Naive B cell (primary cell): ENCODE measurements at regions not wholly inside any gene's neighbourhood (a gene's known extent, or its start where the extent isn't known, plus 50 kb on each side); places are given as distances from the start of the nearest gene placed in this dataset.

Experiments used
- ATAC-seq, 2 donors: fragments of 150-1000 bp; cut with Tn5 transposase; 2 replicates each; pipeline ENCODE4 v1.10.0; 2021; ENCODE audit warnings: low read depth in 2 of 2, mild to moderate bottlenecking in 2 of 2, moderate library complexity in 2 of 2
- DNase-seq: peaks from one replicate; pipeline ENCODE4 v3.0.0; 2022
- H3K27ac Mint-ChIP-seq, 6 donors: one replicate each; pipeline ENCODE4 v1.8.0; 2020 to 2022; ENCODE audit warnings: mild to moderate bottlenecking in 6 of 6, mixed read lengths in 6 of 6, moderate library complexity in 5 of 6, inconsistent platforms in 2 of 6
- H3K27me3 Mint-ChIP-seq, 3 donors: one replicate each; pipeline ENCODE4 v1.8.0; 2021 to 2022; ENCODE audit warnings: mixed read lengths in 3 of 3, mild to moderate bottlenecking in 1 of 3
- H3K36me3 Mint-ChIP-seq, 2 donors: one replicate each; pipeline ENCODE4 v1.8.0; 2020 to 2022; ENCODE audit warnings: mixed read lengths in 2 of 2, inconsistent platforms in 1 of 2, mild to moderate bottlenecking in 1 of 2
- H3K4me1 Mint-ChIP-seq, 3 donors: one replicate each; pipeline ENCODE4 v1.8.0; 2020 to 2022; ENCODE audit warnings: mixed read lengths in 3 of 3, inconsistent platforms in 1 of 3, mild to moderate bottlenecking in 1 of 3, moderate library complexity in 1 of 3
- H3K4me3 Mint-ChIP-seq, 8 donors: one replicate each; pipeline ENCODE4 v1.8.0; 2020 to 2022; ENCODE audit warnings: mild to moderate bottlenecking in 8 of 8, mixed read lengths in 8 of 8, moderate library complexity in 8 of 8, inconsistent platforms in 2 of 8
- H3K9me3 Mint-ChIP-seq, 7 donors: one replicate each; pipeline ENCODE4 v1.8.0; 2020 to 2022; ENCODE audit warnings: mixed read lengths in 7 of 7, mild to moderate bottlenecking in 5 of 7, inconsistent platforms in 2 of 7, moderate library complexity in 1 of 7

DNA sequence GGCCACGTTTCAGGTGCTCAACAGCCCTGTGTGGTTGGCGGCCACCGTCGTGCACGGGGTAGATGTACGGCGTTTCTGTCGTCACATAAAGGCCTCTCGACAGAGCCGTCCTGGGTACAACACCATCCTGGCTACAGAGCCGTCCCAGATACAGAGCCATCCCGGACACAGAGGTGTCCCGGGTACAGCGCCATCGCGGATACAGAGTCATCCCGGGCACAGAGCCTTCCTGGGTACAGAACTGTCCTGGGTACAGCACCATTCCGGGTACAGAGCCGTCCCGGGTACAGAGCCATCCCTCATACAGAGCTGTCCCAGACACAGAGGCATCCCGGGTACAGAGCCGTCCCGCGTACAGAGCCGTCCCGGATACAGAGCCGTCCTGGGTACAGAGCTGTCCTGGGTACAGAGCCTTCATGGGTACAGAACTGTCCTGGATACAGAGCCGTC, 222.7 kb upstream of the SOX1 start:
- H3K36me3 Mint-ChIP-seq: no peaks in the 10 kb centered on the region
- H3K27me3 Mint-ChIP-seq: peaks cover 12 to 20% (median 17%) of the 10 kb centered on the region in 3 donors
- H3K27ac Mint-ChIP-seq: no peak overlapping the region
- ATAC-seq: no peak
- peaks cover 0 to 8% (median 0%) of the 10 kb centered on the region in 7 donors for H3K9me3 Mint-ChIP-seq
- H3K4me1 Mint-ChIP-seq: peaks cover 0 to 4% (median 0%) of the 10 kb centered on the region in 3 donors
- no peak overlapping the region for H3K4me3 Mint-ChIP-seq
- no peak for DNase-seq

DNA sequence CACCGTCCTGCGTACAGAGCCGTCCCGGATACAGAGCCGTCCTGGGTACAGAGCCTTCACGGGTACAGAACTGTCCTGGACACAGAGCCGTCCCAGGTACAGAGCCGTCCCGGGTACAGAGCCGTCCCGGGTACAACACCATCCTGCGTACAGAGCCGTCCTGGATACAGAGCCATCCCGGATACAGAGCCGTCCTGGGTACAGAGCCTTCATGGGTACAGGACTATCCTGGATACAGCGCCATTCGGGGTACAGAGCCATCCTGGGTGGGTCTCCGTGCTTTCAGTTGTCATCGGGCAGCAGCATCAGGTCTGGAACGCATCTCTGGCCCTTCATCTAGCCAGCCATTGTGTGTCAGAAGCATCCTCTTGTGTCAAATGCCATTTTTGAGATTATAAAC, 222.3 kb upstream of the SOX1 start:
- Mint-ChIP-seq H3K27me3 (peaks cover 12 to 20% (median 17%) of the 10 kb centered on the region in 3 donors), H3K36me3 (no peaks in the 10 kb centered on the region), H3K4me3 (no peak overlapping the region), H3K4me1 (peaks cover 0 to 4% (median 0%) of the 10 kb centered on the region in 3 donors), H3K27ac (no peak overlapping the region), H3K9me3 (peaks cover 0 to 8% (median 0%) of the 10 kb centered on the region in 7 donors)
- DNase-seq (no peak), ATAC-seq (no peak)

DNA sequence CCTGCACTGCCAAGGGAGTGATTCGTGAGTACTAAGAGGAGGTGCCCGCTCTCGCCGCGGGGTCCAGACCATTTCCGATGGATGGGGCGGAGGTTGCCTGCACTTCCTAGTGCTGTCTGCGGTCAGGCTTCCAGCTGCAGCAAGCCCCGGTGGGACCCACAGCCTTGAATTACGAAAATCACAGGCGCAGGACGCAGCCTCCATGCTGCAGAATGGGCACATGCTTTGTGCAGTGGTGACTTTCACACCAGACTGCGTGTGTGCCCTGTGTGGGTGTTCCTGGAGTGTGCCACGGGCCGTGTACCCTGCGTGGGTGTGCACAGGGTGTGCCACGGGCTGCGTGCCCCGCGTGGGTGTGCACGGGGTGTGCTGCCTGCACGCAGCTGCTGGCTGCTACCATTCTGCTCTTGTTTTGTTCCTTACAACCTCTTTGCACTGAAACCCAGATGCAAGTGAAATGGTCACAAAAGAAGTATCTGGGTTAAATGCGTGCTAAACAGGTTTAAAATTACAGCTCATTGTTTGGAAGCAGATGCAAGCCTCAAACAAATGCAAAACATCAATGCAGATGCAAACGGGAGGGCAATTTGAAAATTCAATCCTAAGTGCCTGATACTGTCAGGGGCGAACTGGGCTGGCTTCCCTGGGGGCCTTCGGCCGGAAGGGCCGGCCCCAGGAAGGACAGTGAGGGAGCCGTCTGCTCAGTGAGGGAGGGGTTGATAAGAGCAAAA, 221.2 kb upstream of the SOX1 start:
- Mint-ChIP-seq H3K27me3 (peaks cover 12 to 21% (median 17%) of the 10 kb centered on the region in 3 donors), H3K9me3 (peaks cover 0 to 8% (median 0%) of the 10 kb centered on the region in 7 donors)
- no peak for ATAC-seq

DNA sequence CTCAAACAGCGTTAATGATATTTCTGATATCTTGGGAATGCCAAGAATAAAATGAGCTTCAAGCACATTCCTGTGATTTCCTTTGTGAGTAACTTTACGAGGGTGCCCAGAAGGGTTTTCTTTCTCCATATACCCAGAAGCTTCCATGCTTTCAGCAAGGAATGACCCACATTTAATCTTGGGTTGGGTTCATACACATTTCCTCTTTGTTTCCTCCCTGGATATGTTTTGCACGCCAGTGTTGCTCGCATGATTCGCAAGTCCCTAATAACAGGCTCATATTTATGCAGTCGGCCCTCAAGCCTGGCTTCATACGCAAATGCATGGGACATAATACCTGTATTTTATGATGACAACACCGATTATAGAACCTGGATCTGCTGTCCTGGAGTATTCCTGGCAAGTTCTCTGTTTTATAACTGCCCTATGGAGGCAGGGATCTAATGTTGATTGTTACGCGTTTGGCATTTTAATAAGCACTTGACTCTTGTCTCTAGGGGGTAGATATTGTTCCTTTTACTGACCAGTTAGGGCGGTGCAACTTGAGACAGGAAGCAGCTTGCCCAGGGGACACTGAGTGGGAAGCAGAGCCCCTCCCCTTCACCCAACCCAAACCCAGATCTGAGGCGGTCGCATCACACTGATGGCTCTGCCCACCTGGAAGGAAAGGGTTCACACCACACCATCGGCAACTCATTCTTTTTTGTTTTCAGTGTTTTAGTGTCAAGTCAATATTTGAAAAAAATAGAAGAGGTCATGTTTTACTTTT, 220.4 kb upstream of the SOX1 start:
- Mint-ChIP-seq H3K9me3 (peaks cover 0 to 8% (median 0%) of the 10 kb centered on the region in 7 donors), H3K36me3 (no peaks in the 10 kb centered on the region), H3K4me1 (peaks cover 0 to 4% (median 0%) of the 10 kb centered on the region in 3 donors), H3K4me3 (no peak overlapping the region), H3K27ac (no peak overlapping the region), H3K27me3 (peaks cover 12 to 28% (median 17%) of the 10 kb centered on the region in 3 donors)
- no peak for DNase-seq
- ATAC-seq: no peak

More for the DNA sequence above, 221.2 kb upstream of the SOX1 start:
- Mint-ChIP-seq H3K36me3 (no peaks in the 10 kb centered on the region), H3K4me3 (no peak overlapping the region), H3K4me1 (peaks cover 0 to 4% (median 0%) of the 10 kb centered on the region in 3 donors), H3K27ac (no peak overlapping the region)
- no peak for DNase-seq

DNA sequence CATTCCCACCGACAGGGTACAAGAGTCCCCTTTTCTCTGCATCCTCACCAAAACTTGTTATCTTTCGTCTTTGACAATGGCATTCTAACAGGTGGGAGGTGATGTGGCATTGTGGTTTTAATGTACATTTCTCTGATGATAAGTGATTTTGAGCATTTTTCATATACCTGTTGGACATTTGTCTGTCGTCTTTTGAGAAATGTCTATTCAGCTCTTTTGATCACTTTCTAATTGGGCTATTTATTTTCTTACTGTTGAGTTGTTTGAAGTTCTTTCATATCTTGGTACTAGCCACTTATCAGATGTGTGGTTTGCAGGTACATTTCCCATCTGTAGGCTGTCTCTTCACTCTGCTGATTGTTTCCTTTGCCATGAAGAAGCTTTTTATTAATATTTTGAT, 219.0 kb upstream of the SOX1 start:
- peaks cover 12 to 28% (median 17%) of the 10 kb centered on the region in 3 donors for H3K27me3 Mint-ChIP-seq
- H3K36me3 Mint-ChIP-seq: no peaks in the 10 kb centered on the region
- DNase-seq (no peak), ATAC-seq (no peak)
- peaks cover 0 to 8% (median 0%) of the 10 kb centered on the region in 7 donors for H3K9me3 Mint-ChIP-seq
- peaks cover 0 to 4% (median 0%) of the 10 kb centered on the region in 3 donors for H3K4me1 Mint-ChIP-seq
- H3K27ac Mint-ChIP-seq: no peak overlapping the region
- H3K4me3 Mint-ChIP-seq: no peak overlapping the region

DNA sequence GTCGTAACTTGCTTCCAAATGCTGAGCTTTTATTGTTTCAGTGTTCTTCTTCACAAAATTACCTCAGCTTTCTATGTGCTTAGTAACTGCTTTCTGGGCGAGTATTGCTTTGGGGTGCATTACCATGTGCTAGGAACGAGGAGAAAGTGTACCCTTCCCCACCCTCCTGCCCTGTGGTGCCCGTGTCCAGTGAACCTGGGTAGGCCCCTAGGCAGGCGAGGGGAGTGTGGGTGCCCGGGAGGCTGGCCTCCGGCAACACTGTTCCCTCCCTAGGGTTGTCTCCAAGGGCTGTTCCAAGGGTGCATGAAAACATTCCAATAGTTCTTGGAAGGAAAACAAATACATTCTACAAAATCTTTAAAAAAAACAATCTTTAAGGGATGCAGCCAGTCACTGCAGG, 216.5 kb upstream of the SOX1 start:
- peaks cover 12 to 29% (median 17%) of the 10 kb centered on the region in 3 donors for H3K27me3 Mint-ChIP-seq
- ATAC-seq: no peak
- H3K27ac Mint-ChIP-seq: no peak overlapping the region
- H3K36me3 Mint-ChIP-seq: no peaks in the 10 kb centered on the region
- peaks cover 0 to 4% (median 0%) of the 10 kb centered on the region in 3 donors for H3K4me1 Mint-ChIP-seq
- H3K9me3 Mint-ChIP-seq: peaks cover 0 to 8% (median 0%) of the 10 kb centered on the region in 7 donors
- DNase-seq: no peak
- no peak overlapping the region for H3K4me3 Mint-ChIP-seq

DNA sequence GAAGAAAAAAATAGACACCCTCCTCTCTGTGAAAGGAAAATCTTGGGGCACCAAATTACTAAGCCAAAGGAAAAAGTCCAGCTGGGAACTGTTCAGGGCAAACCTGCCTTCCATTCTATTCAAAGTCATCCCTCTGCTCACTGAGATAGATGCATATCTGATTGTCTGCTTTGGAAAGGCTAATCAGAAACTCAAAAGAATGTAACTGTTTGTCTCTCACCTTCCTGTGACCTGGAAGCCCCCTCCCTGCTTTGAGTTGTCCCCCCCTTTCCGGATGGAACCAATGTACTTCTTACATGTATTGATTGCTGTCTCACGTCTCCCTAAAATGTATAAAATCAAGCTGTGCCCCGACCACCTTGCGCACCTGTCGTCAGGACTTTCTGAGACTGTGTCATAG, 216.0 kb upstream of the SOX1 start:
- H3K9me3 Mint-ChIP-seq: peaks cover 0 to 8% (median 0%) of the 10 kb centered on the region in 7 donors
- DNase-seq (no peak), ATAC-seq (no peak)
- no peak overlapping the region for H3K4me3 Mint-ChIP-seq
- H3K27ac Mint-ChIP-seq: no peak overlapping the region
- peaks cover 12 to 25% (median 17%) of the 10 kb centered on the region in 3 donors for H3K27me3 Mint-ChIP-seq
- no peaks in the 10 kb centered on the region for H3K36me3 Mint-ChIP-seq
- H3K4me1 Mint-ChIP-seq: peaks cover 0 to 4% (median 0%) of the 10 kb centered on the region in 3 donors

DNA sequence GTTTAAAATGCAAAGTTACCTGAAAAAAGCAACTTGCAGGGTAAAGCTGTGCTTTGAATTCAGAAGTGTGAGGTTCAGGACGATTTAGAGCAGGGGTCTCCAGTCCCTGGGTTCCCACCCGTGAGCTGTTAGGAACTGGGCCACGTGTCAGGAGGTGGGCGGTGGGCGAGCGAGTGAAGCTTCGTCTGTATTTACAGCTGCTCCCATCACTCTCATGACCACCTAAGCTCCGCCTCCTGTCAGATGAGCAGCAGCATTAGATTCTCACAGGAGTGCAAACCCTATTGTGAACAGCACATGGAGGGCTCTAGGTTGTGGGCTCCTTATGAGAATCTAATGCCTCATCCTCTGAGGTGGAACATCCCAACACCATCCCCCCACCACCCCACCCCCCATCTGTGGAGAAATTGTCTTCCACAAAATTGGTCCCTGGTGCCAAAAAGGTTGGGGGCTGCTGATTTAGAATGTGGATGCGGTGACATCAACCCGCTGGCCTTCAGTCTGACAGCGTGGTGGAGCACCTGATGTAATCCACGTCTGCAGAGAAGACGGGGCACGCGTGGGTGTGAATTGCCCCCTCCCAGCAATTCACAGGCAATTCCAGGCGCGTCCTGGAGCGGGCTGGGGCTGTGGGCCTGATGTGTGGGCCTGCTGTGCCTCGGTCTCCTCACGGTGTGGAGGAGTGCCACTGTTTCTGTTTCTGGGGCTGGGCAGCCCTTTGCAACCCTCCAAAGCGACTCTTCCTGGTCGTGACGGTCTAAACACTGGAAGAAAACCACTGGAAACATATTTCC, 214.0 kb upstream of the SOX1 start:
- ATAC-seq: no peak
- Mint-ChIP-seq H3K4me1 (peaks cover 0 to 3% (median 0%) of the 10 kb centered on the region in 3 donors), H3K27me3 (peaks cover 5 to 26% (median 10%) of the 10 kb centered on the region in 3 donors), H3K9me3 (peaks cover 0 to 10% (median 3%) of the 10 kb centered on the region in 7 donors), H3K4me3 (no peak overlapping the region), H3K36me3 (no peaks in the 10 kb centered on the region), H3K27ac (no peak overlapping the region)
- DNase-seq: no peak

DNA sequence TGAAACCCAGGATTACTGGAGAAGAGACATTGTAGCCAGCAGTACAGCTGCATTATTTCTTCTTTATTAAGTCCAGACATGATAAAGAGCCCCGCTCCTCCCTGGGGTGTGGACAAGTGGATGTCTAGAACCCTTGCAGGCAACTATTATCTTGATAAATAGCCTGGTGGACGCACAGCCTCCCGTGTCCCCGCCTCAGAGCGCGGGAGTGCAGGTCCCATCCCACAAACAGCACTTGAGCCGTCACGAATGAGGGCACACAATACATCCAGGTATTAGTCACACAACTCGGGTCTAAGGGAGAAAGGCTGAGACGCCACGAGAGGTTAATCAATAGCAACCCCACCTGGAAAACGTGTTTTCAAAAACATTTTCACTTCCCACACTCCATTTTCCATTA, 213.2 kb upstream of the SOX1 start:
- peaks cover 0 to 19% (median 4%) of the 10 kb centered on the region in 3 donors for H3K27me3 Mint-ChIP-seq
- no peak for ATAC-seq
- H3K27ac Mint-ChIP-seq: no peak overlapping the region

DNA sequence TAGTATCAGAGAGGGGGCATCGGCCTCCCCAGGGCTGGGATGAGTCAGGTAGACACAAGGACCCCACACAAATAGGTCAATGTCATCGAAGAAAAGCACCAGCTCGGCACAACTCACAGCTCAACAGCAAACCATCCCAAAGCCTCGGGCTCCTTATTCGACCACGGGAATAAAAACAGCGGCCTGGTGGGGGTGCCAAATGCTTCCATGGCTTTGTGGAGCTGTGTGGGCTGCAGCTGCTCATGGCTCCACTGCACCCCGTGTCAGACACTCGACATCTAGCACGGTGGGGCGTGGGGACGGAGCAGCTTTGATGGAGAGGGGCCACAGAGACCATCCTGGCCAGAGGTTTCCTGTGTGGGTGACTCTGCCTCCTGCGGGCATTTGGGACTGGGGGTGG, 212.5 kb upstream of the SOX1 start:
- H3K36me3 Mint-ChIP-seq: no peaks in the 10 kb centered on the region
- H3K27ac Mint-ChIP-seq: no peak overlapping the region
- H3K27me3 Mint-ChIP-seq: peaks cover 0 to 19% (median 4%) of the 10 kb centered on the region in 3 donors

More for the DNA sequence above, 213.2 kb upstream of the SOX1 start:
- Mint-ChIP-seq H3K36me3 (no peaks in the 10 kb centered on the region), H3K4me1 (peaks cover 0 to 3% (median 0%) of the 10 kb centered on the region in 3 donors), H3K9me3 (peaks cover 0 to 10% (median 2%) of the 10 kb centered on the region in 7 donors), H3K4me3 (no peak overlapping the region)
- no peak for DNase-seq

DNA sequence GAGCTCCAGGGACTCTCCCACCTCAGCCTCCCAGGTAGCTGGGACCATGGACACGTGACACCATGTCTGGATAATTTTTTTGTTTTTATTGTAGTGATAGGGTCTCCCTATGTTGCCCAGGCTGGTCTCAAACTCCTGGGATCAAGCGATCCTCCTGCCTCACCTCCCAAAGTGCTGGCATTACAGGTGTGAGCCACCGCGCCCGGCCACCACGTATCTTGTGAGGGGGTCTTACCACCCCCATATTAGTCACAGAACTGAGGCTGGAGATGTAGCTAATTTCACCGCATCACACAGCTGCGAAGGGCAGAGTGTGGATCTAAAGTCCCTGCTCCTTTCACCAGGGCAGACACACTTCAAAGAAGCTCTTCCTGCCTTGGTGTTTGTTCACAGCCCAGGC, 211.8 kb upstream of the SOX1 start:
- Mint-ChIP-seq H3K27ac (no peak overlapping the region), H3K4me3 (no peak overlapping the region), H3K27me3 (peaks cover 0 to 19% (median 4%) of the 10 kb centered on the region in 3 donors), H3K4me1 (peaks cover 0 to 3% (median 0%) of the 10 kb centered on the region in 3 donors), H3K9me3 (peaks cover 0 to 10% (median 2%) of the 10 kb centered on the region in 7 donors), H3K36me3 (peaks cover 0 to under 1% of the 10 kb centered on the region in 2 donors)
- no peak for ATAC-seq
- no peak for DNase-seq

More for the DNA sequence above, 212.5 kb upstream of the SOX1 start:
- Mint-ChIP-seq H3K4me1 (peaks cover 0 to 3% (median 0%) of the 10 kb centered on the region in 3 donors), H3K9me3 (peaks cover 0 to 10% (median 2%) of the 10 kb centered on the region in 7 donors), H3K4me3 (peak overlapping the region in 1 of 8 donors; percentile 52)
- DNase-seq (no peak), ATAC-seq (no peak)

DNA sequence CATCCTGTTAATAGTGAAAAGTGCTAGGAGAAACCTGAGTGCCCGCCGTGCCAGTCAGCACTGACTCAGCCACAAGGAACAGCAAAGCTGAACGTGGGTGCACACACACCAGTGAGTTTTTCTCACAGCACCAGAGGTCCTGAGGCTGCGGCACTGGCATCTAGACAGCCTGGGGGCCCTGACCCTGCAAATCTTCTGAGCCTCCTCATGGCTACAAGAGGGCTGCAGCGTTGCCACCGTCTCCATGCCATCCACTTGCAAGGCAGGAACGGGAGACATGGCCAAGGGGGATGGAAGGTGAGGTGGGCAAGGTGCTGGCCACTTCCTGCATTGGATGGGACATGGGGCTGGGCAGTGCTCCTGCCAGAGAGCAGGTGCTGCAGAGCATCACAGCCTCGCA, 211.2 kb upstream of the SOX1 start:
- H3K4me3 Mint-ChIP-seq: no peak overlapping the region
- DNase-seq (no peak), ATAC-seq (no peak)
- H3K36me3 Mint-ChIP-seq: peaks cover 0 to 4% of the 10 kb centered on the region in 2 donors
- H3K27me3 Mint-ChIP-seq: peaks cover 0 to 19% (median 4%) of the 10 kb centered on the region in 3 donors
- peaks cover 0 to 3% (median 0%) of the 10 kb centered on the region in 3 donors for H3K4me1 Mint-ChIP-seq
- no peak overlapping the region for H3K27ac Mint-ChIP-seq
- H3K9me3 Mint-ChIP-seq: peaks cover 1 to 16% (median 6%) of the 10 kb centered on the region in 7 donors

DNA sequence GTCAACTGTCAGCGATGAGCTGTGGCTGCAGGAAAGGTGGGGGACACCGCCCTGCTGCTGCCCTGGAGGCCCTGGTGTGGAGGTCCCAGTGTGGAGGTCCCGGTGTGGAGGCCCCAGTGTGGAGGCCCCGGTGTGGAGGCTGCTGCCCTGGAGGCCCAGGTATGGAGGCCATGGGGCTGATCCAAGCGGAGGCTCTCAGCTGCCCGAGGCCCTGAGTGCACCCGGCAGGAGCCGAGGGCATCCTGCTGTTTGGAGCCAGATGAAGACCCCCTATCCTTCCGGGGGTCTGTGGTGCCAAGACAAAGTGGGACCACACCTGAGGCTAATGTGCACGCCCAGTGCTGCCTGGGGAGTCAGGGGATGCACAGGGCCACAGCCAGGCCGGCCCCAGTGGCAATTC, 210.4 kb upstream of the SOX1 start:
- DNase-seq (no peak), ATAC-seq (no peak)
- H3K4me1 Mint-ChIP-seq: peaks cover 0 to 3% (median 0%) of the 10 kb centered on the region in 3 donors
- H3K9me3 Mint-ChIP-seq: peaks cover 3 to 20% (median 8%) of the 10 kb centered on the region in 7 donors
- no peak overlapping the region for H3K27ac Mint-ChIP-seq
- H3K4me3 Mint-ChIP-seq: no peak overlapping the region
- H3K36me3 Mint-ChIP-seq: peaks cover 0 to 4% of the 10 kb centered on the region in 2 donors
- H3K27me3 Mint-ChIP-seq: peaks cover 0 to 12% (median 4%) of the 10 kb centered on the region in 3 donors
